ENCODE measurements at regions not wholly inside any gene's neighbourhood (a gene's known extent, or its start where the extent isn't known, plus 50 kb on each side); places are given as distances from the start of the nearest gene placed in this dataset.
A peak's percentile ranks its signal among the peaks of the same experiment; 100 is the strongest.
"Not testable (repeated sequence)": the region's sequence is repeated elsewhere in the genome, so short reads cannot be mapped to it uniquely, and the experiment has no call there.

GRCh38 chr5:51810592-51810991 lies 427.3 kb downstream of the ISL1 start:
- Histone ChIP-seq H3K79me2 (replicated peaks; ENCODE audit: insufficient read depth, low read length) (no peaks in the 10 kb centered on the region), H3K4me3 (ENCODE audit: low read length) (no peak overlapping the region), H2AFZ (ENCODE audit: low read depth, low read length) (no peak overlapping the region), H3K4me2 (ENCODE audit: low read length) (no peak overlapping the region), H3F3A (ENCODE audit: insufficient read depth, low read length, poor library complexity, severe bottlenecking) (no peaks in the 10 kb centered on the region), H3K27ac (ENCODE audit: low read length) (no peak overlapping the region), H4K20me1 (ENCODE audit: insufficient read depth) (no peaks in the 10 kb centered on the region), H3K27me3 (ENCODE audit: insufficient read depth, low read depth, low read length) (no peaks in the 10 kb centered on the region), H3K36me3 (ENCODE audit: insufficient read depth, low read length) (no peaks in the 10 kb centered on the region), H3K9ac (ENCODE audit: low read length) (no peak overlapping the region), H3K9me2 (ENCODE audit: insufficient read depth, low read length) (no peaks in the 10 kb centered on the region), H3K9me3 (ENCODE audit: low read length) (no peaks in the 10 kb centered on the region)
- no peak for TF ChIP-seq RAD21 (conservative IDR thresholded peaks at IDR 0.05)
- TF ChIP-seq TAF1 (IDR thresholded peaks at IDR 0.05; ENCODE audit: low read depth) = no peak
- no peak for TF ChIP-seq MXI1 (conservative IDR thresholded peaks at IDR 0.05; ENCODE audit: poor library complexity, severe bottlenecking)
- TF ChIP-seq POLR2AphosphoS5 (IDR thresholded peaks at IDR 0.05) = no peak
- TF ChIP-seq SMC3 (conservative IDR thresholded peaks at IDR 0.05; ENCODE audit: poor library complexity) = no peak

- Histone ChIP-seq H3K79me2 (replicated peaks; ENCODE audit: insufficient read depth, low read length) (no peaks in the 10 kb centered on the region), H4K20me1 (ENCODE audit: insufficient read depth) (no peaks in the 10 kb centered on the region), H3K4me3 (ENCODE audit: low read length) (peak overlapping the region; percentile 22), H3K9ac (ENCODE audit: low read length) (peak overlapping the region; percentile 36), H3K27ac (ENCODE audit: low read length) (peak overlapping the region; percentile 88), H3K9me2 (ENCODE audit: insufficient read depth, low read length) (no peaks in the 10 kb centered on the region), H3K27me3 (ENCODE audit: insufficient read depth, low read depth, low read length) (no peaks in the 10 kb centered on the region), H3K36me3 (ENCODE audit: insufficient read depth, low read length) (no peaks in the 10 kb centered on the region), H3F3A (ENCODE audit: insufficient read depth, low read length, poor library complexity, severe bottlenecking) (no peaks in the 10 kb centered on the region), H2AFZ (ENCODE audit: low read depth, low read length) (peak overlapping the region; percentile 24), H3K4me2 (ENCODE audit: low read length) (peak overlapping the region; percentile 50), H3K9me3 (ENCODE audit: low read length) (no peaks in the 10 kb centered on the region)
- TF ChIP-seq RAD21 (conservative IDR thresholded peaks at IDR 0.05) (peak; percentile 40), POLR2AphosphoS5 (IDR thresholded peaks at IDR 0.05) (no peak), EZH2 (IDR thresholded peaks at IDR 0.05; ENCODE audit: borderline replicate concordance, insufficient read depth, low read length, poor library complexity, severe bottlenecking) (no peak), SMC3 (conservative IDR thresholded peaks at IDR 0.05; ENCODE audit: poor library complexity) (no peak), REST (IDR thresholded peaks at IDR 0.05; ENCODE audit: borderline replicate concordance) (peak; percentile 69), TAF1 (IDR thresholded peaks at IDR 0.05; ENCODE audit: low read depth) (no peak), EP300 (conservative IDR thresholded peaks at IDR 0.05; ENCODE audit: poor library complexity, severe bottlenecking) (peak; percentile 78), CTCF (IDR thresholded peaks at IDR 0.05; ENCODE audit: poor library complexity, severe bottlenecking) (no peak)
Measured at GRCh38 chr5:51811883-51812471, 428.7 kb downstream of the ISL1 start.

GRCh38 chr5:51814817-51815216 lies 431.6 kb downstream of the ISL1 start:
- H3K9me2 ChIP-seq (ENCODE audit: insufficient read depth, low read length); H3F3A ChIP-seq (ENCODE audit: insufficient read depth, low read length, poor library complexity, severe bottlenecking); H4K20me1 ChIP-seq (ENCODE audit: insufficient read depth); H3K4me2 ChIP-seq (ENCODE audit: low read length); H2AFZ ChIP-seq (ENCODE audit: low read depth, low read length); H3K36me3 ChIP-seq (ENCODE audit: insufficient read depth, low read length); H3K4me3 ChIP-seq (ENCODE audit: low read length); H3K79me2 ChIP-seq (replicated peaks; ENCODE audit: insufficient read depth, low read length); H3K9ac ChIP-seq (ENCODE audit: low read length); H3K27me3 ChIP-seq (ENCODE audit: insufficient read depth, low read depth, low read length); H3K27ac ChIP-seq (ENCODE audit: low read length); H3K9me3 ChIP-seq (ENCODE audit: low read length): not testable (repeated sequence)
